ENCODE measurements at regions not wholly inside any gene's neighbourhood (a gene's known extent, or its start where the extent isn't known, plus 50 kb on each side); places are given as distances from the start of the nearest gene placed in this dataset.

DNA sequence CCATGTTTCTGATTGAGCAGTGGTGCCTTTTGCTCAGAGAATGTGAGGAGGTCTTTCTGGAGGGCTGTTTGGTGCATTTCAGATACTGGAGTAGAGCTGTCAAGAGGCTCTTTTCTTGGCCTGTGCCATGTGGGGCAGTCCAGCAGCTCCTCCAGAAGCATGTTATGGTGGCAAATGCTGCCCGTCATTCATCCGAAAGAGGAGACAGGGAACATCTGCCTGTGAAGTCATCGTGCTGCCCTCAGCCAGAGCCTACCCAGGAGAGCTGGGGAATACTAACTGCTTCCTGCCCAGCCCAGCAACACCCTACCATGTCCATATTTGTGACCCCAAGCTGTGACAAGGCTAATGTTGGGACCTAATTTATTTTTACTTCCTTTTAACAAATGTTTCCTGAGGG is 82.2 kb upstream of the SLC6A6 start:
- DNase-seq: no peak
- Histone ChIP-seq H3K4me1 (replicated peaks in 1 of 2) (peaks cover 0 to 8% of the 10 kb centered on the region in 2 donors), H3K27me3 (no peaks in the 10 kb centered on the region), H3K9me3 (replicated peaks in 1 of 3) (no peaks in the 10 kb centered on the region), H3K27ac (no peak overlapping the region), H3K4me3 (no peak overlapping the region), H3K36me3 (replicated peaks in 1 of 2) (no peaks in the 10 kb centered on the region)
- intact Hi-C loops (cut with DNase I): no loop called here
- 82 to 97% (median 95%) methylated on average over 3 of the region's 3 CpGs for WGBS, 4 donors
- TF ChIP-seq, protein P1, sequence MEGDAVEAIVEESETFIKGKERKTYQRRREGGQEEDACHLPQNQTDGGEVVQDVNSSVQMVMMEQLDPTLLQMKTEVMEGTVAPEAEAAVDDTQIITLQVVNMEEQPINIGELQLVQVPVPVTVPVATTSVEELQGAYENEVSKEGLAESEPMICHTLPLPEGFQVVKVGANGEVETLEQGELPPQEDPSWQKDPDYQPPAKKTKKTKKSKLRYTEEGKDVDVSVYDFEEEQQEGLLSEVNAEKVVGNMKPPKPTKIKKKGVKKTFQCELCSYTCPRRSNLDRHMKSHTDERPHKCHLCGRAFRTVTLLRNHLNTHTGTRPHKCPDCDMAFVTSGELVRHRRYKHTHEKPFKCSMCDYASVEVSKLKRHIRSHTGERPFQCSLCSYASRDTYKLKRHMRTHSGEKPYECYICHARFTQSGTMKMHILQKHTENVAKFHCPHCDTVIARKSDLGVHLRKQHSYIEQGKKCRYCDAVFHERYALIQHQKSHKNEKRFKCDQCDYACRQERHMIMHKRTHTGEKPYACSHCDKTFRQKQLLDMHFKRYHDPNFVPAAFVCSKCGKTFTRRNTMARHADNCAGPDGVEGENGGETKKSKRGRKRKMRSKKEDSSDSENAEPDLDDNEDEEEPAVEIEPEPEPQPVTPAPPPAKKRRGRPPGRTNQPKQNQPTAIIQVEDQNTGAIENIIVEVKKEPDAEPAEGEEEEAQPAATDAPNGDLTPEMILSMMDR (IDR thresholded peaks at IDR 0.05): no peak
- TF ChIP-seq POLR2A (IDR thresholded peaks at IDR 0.05): no peak

- Histone ChIP-seq H3K27me3 (no peaks in the 10 kb centered on the region), H3K36me3 (replicated peaks in 1 of 2) (no peaks in the 10 kb centered on the region), H3K27ac (no peak overlapping the region), H3K9me3 (replicated peaks in 1 of 3) (no peaks in the 10 kb centered on the region), H3K4me3 (no peak overlapping the region), H3K4me1 (replicated peaks in 1 of 2) (peaks cover 0 to 8% of the 10 kb centered on the region in 2 donors)
- 81 to 96% (median 95%) methylated on average over 3 of the region's 3 CpGs for WGBS, 4 donors
- intact Hi-C loops (cut with DNase I): no loop called here
- no peak for DNase-seq
- TF ChIP-seq, protein P1 (IDR thresholded peaks at IDR 0.05): no peak
- no peak for TF ChIP-seq POLR2A (IDR thresholded peaks at IDR 0.05)
Observed at GRCh38 chr3:14322001-14322400, 80.4 kb upstream of the SLC6A6 start.

- no peaks in the 10 kb centered on the region for H3K36me3 ChIP-seq (replicated peaks in 1 of 2)
- intact Hi-C loops (cut with DNase I): no loop called here
- H3K27ac ChIP-seq: peak overlapping the region in 3 of 5 donors; percentile 13 to 48 (median 44)
- peak in 2 of 7 donors; percentile 28 to 35 for DNase-seq
- peaks cover 0 to 8% of the 10 kb centered on the region in 2 donors for H3K4me1 ChIP-seq (replicated peaks in 1 of 2)
- TF ChIP-seq, protein P1 (IDR thresholded peaks at IDR 0.05): no peak
- TF ChIP-seq POLR2A (IDR thresholded peaks at IDR 0.05): no peak
- no peak overlapping the region for H3K4me3 ChIP-seq
- H3K27me3 ChIP-seq: no peaks in the 10 kb centered on the region
- H3K9me3 ChIP-seq (replicated peaks in 1 of 3): no peaks in the 10 kb centered on the region
- 59 to 75% (median 64%) methylated on average over 12 of the region's 12 CpGs for WGBS, 4 donors
Observed at GRCh38 chr3:14322667-14323295, 79.6 kb upstream of the SLC6A6 start.

DNA sequence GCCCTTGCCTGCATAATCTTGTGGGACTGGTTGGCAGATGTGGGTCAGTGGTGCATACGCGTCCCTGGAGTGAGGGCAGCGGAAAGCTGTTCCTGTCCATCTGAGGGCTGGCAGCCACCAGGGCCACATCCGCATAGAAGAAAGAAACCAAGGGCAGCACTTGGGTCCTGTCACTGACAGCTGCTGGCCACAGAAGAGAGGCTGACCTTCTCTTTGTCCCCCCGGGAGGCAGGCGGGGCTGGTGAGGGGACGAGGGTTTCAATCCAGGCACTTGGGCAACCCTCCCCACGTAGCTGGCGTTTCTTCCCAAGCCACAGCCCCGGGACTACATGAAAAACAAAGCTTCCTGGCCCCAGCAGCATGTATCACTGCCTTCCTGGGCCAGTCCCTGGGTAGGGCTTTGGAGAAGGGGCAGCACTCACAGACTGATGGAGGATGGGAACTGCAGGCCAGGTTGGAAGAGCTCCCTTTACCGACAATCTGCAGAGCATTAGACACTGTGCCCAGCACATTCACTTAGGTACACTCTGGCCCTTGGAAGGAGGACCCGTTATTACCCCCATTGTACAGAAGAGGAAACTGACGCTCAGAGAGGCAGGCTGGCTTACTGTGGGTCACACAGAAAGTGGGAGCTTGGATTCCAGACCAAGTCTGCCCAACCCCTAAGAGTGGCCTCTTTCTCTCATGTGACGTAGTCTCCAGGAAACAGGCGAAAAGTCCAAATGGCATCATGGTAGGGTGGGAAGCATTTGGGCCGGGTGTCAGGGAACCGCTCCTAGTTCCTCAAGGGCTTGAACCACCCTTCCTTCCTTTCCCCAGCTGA is 78.8 kb upstream of the SLC6A6 start:
- TF ChIP-seq POLR2A (IDR thresholded peaks at IDR 0.05): no peak
- intact Hi-C loops (cut with DNase I): no loop called here
- Histone ChIP-seq H3K36me3 (replicated peaks in 1 of 2) (no peaks in the 10 kb centered on the region), H3K4me1 (replicated peaks in 1 of 2) (peaks cover 0 to 8% of the 10 kb centered on the region in 2 donors), H3K9me3 (replicated peaks in 1 of 3) (no peaks in the 10 kb centered on the region), H3K4me3 (no peak overlapping the region), H3K27me3 (no peaks in the 10 kb centered on the region), H3K27ac (peak overlapping the region in 2 of 5 donors; percentile 44 to 48)
- peak in 6 of 7 donors; percentile 43 to 70 (median 58) for DNase-seq
- WGBS, 4 donors: 67 to 82% (median 70%) methylated on average over 14 to 17 of the region's 17 CpGs
